Loucy (cell line): ENCODE measurements at regions not wholly inside any gene's neighbourhood (a gene's known extent, or its start where the extent isn't known, plus 50 kb on each side); places are given as distances from the start of the nearest gene placed in this dataset.

Experiments
- H2AFZ ChIP-seq: fragments of 200-600 bp; sonication (generic); 2 replicates; pipeline ENCODE4 v1.6.0; 2016; ENCODE audit warnings: antibody characterized with exemption, mild to moderate bottlenecking, low read length, moderate library complexity
- H3F3A ChIP-seq: fragments of 200-600 bp; 2 replicates; pipeline ENCODE4 v1.6.0; 2016; ENCODE audit warnings: antibody characterized with exemption, low read depth, mild to moderate bottlenecking
- H3K27me3 ChIP-seq: fragments of 200-600 bp; sonication (generic); 2 replicates; pipeline ENCODE4 v1.6.1; 2014; ENCODE audit warnings: low read length, mild to moderate bottlenecking; ENCODE audit not compliant: insufficient read depth, poor library complexity, severe bottlenecking
- H3K36me3 ChIP-seq: fragments of 200-600 bp; sonication (generic); 2 replicates; pipeline ENCODE4 v1.6.1; 2016; ENCODE audit warnings: low read length; ENCODE audit not compliant: insufficient read depth
- H3K4me1 ChIP-seq: fragments of 200-600 bp; sonication (generic); 2 replicates; pipeline ENCODE4 v1.5.1; 2014; ENCODE audit warnings: low read length, mild to moderate bottlenecking; ENCODE audit not compliant: insufficient read depth, poor library complexity, severe bottlenecking
- H3K4me2 ChIP-seq: fragments of 200-600 bp; sonication (generic); 2 replicates; pipeline ENCODE4 v1.6.0; 2014; ENCODE audit warnings: antibody characterized with exemption, low read length, low read depth, mild to moderate bottlenecking; ENCODE audit not compliant: poor library complexity, severe bottlenecking
- H3K4me3 ChIP-seq: fragments of 200-600 bp; sonication (generic); 2 replicates; pipeline ENCODE4 v1.5.1; 2014; ENCODE audit warnings: low read length, mild to moderate bottlenecking, mixed read lengths; ENCODE audit not compliant: poor library complexity, severe bottlenecking
- H3K79me2 ChIP-seq: fragments of 200-600 bp; sonication (generic); 2 replicates; pipeline ENCODE4 v1.6.1; 2014; ENCODE audit warnings: low read length; ENCODE audit not compliant: insufficient read depth
- H3K9ac ChIP-seq: fragments of 200-600 bp; sonication (generic); 2 replicates; pipeline ENCODE4 v1.6.0; 2014; ENCODE audit warnings: mild to moderate bottlenecking, low read depth, low read length, moderate library complexity; ENCODE audit not compliant: poor library complexity, severe bottlenecking
- H3K9me2 ChIP-seq: fragments of 200-600 bp; sonication (generic); replicated peaks from 2 replicates; pipeline ENCODE4 v1.6.1; 2016; ENCODE audit warnings: low read depth, low read length, mixed read lengths
- H3K9me3 ChIP-seq: fragments of 200-600 bp; sonication (generic); 2 replicates; pipeline ENCODE4 v1.6.1; 2014; ENCODE audit warnings: mild to moderate bottlenecking, antibody characterized with exemption, low read length, low read depth; ENCODE audit not compliant: insufficient read depth
- H4K20me1 ChIP-seq: fragments of 200-600 bp; sonication (generic); 2 replicates; pipeline ENCODE4 v1.6.0; 2014; ENCODE audit warnings: antibody characterized with exemption, low read length, mild to moderate bottlenecking; ENCODE audit not compliant: insufficient read depth, poor library complexity, severe bottlenecking
- CTCF ChIP-seq: fragments of 200-600 bp; sonication (generic); conservative IDR thresholded peaks from 2 replicates; pipeline ENCODE4 v1.5.1; 2014; ENCODE audit warnings: mild to moderate bottlenecking, antibody characterized with exemption, low read length
- EZH2phosphoT487 ChIP-seq: fragments of 200-600 bp; IDR thresholded peaks from 2 replicates; pipeline ENCODE4 v1.6.1; 2018; ENCODE audit warnings: antibody characterized with exemption, mild to moderate bottlenecking, moderate library complexity, borderline replicate concordance

GRCh38 chr7:106339513-106340246, 54.9 kb upstream of the NAMPT start:
- TF ChIP-seq EZH2phosphoT487 (no peak), CTCF (no peak)
- Histone ChIP-seq H3K9ac (no peak overlapping the region), H3K9me2 (no peaks in the 10 kb centered on the region), H2AFZ (no peak overlapping the region), H3K4me2 (no peak overlapping the region), H3K9me3 (no peaks in the 10 kb centered on the region; the same call in 1 of the 2 replicates), H3F3A (no peaks in the 10 kb centered on the region), H3K79me2 (no peaks in the 10 kb centered on the region), H3K4me3 (no peak overlapping the region), H3K36me3 (no peaks in the 10 kb centered on the region), H3K27me3 (peaks cover 15% of the 10 kb centered on the region), H4K20me1 (no peaks in the 10 kb centered on the region), H3K4me1 (no peaks in the 10 kb centered on the region)

- Histone ChIP-seq H3K9ac (no peak overlapping the region), H3K9me2 (no peaks in the 10 kb centered on the region)
- TF ChIP-seq CTCF (no peak), EZH2phosphoT487 (no peak)
Observed at GRCh38 chr7:106337754-106338153, 53.0 kb upstream of the NAMPT start.

GRCh38 chr7:106335814-106336213, 51.0 kb upstream of the NAMPT start:
- no peak overlapping the region for H3K4me3 ChIP-seq
- peaks cover 4% of the 10 kb centered on the region for H3K27me3 ChIP-seq
- H3K9ac ChIP-seq: no peak overlapping the region
- H3K9me2 ChIP-seq: no peaks in the 10 kb centered on the region
- no peaks in the 10 kb centered on the region for H3K4me1 ChIP-seq
- H2AFZ ChIP-seq: no peak overlapping the region
- H3K4me2 ChIP-seq: no peak overlapping the region
- H3K79me2 ChIP-seq: no peaks in the 10 kb centered on the region
- no peaks in the 10 kb centered on the region for H3F3A ChIP-seq
- H4K20me1 ChIP-seq: no peaks in the 10 kb centered on the region
- H3K9me3 ChIP-seq: no peaks in the 10 kb centered on the region
- TF ChIP-seq CTCF (no peak), EZH2phosphoT487 (no peak)
- no peaks in the 10 kb centered on the region for H3K36me3 ChIP-seq

More at GRCh38 chr7:106337754-106338153, 53.0 kb upstream of the NAMPT start:
- Histone ChIP-seq H3K4me3 (no peak overlapping the region), H2AFZ (no peak overlapping the region), H4K20me1 (no peaks in the 10 kb centered on the region), H3K79me2 (no peaks in the 10 kb centered on the region), H3K27me3 (peaks cover 4% of the 10 kb centered on the region), H3K4me2 (no peak overlapping the region), H3K36me3 (no peaks in the 10 kb centered on the region), H3K9me3 (no peaks in the 10 kb centered on the region; the same call in 1 of the 2 replicates), H3K4me1 (no peaks in the 10 kb centered on the region), H3F3A (no peaks in the 10 kb centered on the region)
